DOHH2 (cell line): ENCODE measurements at regions not wholly inside any gene's neighbourhood (a gene's known extent, or its start where the extent isn't known, plus 50 kb on each side); places are given as distances from the start of the nearest gene placed in this dataset.

ENCODE experiments used
- EZH2phosphoT487 ChIP-seq: fragments of 200-600 bp; sonication (generic); IDR thresholded peaks from 2 replicates; pipeline ENCODE4 v1.6.1; 2017; ENCODE audit warnings: borderline replicate concordance, mild to moderate bottlenecking, antibody characterized with exemption, low read length, moderate library complexity, mixed read lengths
- TF ChIP-seq, protein P1 (sequence below): fragments of 200-600 bp; sonication (generic); IDR thresholded peaks from one replicate; pipeline ENCODE4 v1.5.1; 2014; ENCODE audit warnings: antibody characterized with exemption, mild to moderate bottlenecking, low read depth, low read length; ENCODE audit not compliant: poor library complexity, severe bottlenecking

DNA sequence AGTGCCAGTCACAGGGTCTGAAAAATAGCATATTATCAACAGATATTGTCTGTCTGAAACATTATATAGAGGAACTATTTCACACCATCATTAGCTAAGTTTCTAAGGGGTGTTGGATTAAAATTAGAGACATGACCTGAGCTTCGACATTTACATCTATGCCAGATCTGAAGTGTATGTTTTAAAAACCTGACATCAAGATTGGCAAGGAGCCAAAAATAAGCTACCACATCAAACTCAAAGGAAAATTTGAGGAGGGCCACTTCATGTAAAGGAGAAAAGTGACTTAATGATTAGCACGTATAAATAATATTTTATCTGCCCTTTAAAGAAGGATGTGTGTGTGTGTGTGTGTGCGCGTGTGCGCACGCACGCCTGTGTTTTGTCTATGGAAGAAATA, 752.0 kb upstream of the GRM7 start:
- TF ChIP-seq, protein P1, sequence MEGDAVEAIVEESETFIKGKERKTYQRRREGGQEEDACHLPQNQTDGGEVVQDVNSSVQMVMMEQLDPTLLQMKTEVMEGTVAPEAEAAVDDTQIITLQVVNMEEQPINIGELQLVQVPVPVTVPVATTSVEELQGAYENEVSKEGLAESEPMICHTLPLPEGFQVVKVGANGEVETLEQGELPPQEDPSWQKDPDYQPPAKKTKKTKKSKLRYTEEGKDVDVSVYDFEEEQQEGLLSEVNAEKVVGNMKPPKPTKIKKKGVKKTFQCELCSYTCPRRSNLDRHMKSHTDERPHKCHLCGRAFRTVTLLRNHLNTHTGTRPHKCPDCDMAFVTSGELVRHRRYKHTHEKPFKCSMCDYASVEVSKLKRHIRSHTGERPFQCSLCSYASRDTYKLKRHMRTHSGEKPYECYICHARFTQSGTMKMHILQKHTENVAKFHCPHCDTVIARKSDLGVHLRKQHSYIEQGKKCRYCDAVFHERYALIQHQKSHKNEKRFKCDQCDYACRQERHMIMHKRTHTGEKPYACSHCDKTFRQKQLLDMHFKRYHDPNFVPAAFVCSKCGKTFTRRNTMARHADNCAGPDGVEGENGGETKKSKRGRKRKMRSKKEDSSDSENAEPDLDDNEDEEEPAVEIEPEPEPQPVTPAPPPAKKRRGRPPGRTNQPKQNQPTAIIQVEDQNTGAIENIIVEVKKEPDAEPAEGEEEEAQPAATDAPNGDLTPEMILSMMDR = no peak
- no peak for TF ChIP-seq EZH2phosphoT487
